Sigmoid colon (tissue), 6 donors: ENCODE measurements at regions not wholly inside any gene's neighbourhood (a gene's known extent, or its start where the extent isn't known, plus 50 kb on each side); places are given as distances from the start of the nearest gene placed in this dataset.

Experiments
- DNase-seq: peaks from one replicate; pipeline ENCODE4 v3.0.0-alpha.2; 2019
- H3K27ac ChIP-seq, 4 donors: fragments of 200-600 bp; sonication (generic); one replicate each; pipeline ENCODE4 v1.5.1; 2016 to 2019; ENCODE audit warnings: mild to moderate bottlenecking in 1 of 4
- H3K27me3 ChIP-seq, 3 donors: fragments of 200-600 bp; sonication (generic); one replicate each; pipeline ENCODE4 v1.5.1; 2019; ENCODE audit warnings: mild to moderate bottlenecking in 1 of 3
- H3K36me3 ChIP-seq, 4 donors: fragments of 200-600 bp; sonication (generic); one replicate each; pipeline ENCODE4 v1.5.1; 2016 to 2019
- H3K4me1 ChIP-seq, 4 donors: fragments of 200-600 bp; sonication (generic); one replicate each; pipeline ENCODE4 v1.5.1; 2017 to 2019
- H3K4me3 ChIP-seq, 4 donors: fragments of 200-600 bp; sonication (generic); one replicate each; pipeline ENCODE4 v1.5.1; 2017 to 2019; ENCODE audit warnings: mild to moderate bottlenecking in 2 of 4, moderate library complexity in 1 of 4
- H3K9me3 ChIP-seq, 4 donors: fragments of 200-600 bp in 3 of 4; sonication (generic) in 3 of 4; one replicate each; pipeline versions ENCODE4 v1.5.1 to v1.6.1; 2013 to 2019
- CTCF ChIP-seq, 4 experiments: fragments of 450-650 bp in 3 of 4; fragments of 200-600 bp in 1 of 4; IDR thresholded peaks; one replicate each; pipeline ENCODE4 v1.5.1; 2016 to 2019; ENCODE audit warnings: antibody characterized with exemption in 4 of 4, mild to moderate bottlenecking in 3 of 4, moderate library complexity in 2 of 4
- EP300 ChIP-seq, 4 donors: sonication (generic); formaldehyde crosslinking; IDR thresholded peaks; one replicate each; pipeline ENCODE4 v1.6.1; 2017; ENCODE audit warnings: antibody characterized with exemption in 4 of 4
- POLR2A ChIP-seq, 2 donors: fragments of 450-650 bp; IDR thresholded peaks; one replicate each; pipeline ENCODE4 v1.6.1; 2016; ENCODE audit warnings: antibody characterized with exemption in 2 of 2, mild to moderate bottlenecking in 2 of 2, moderate library complexity in 2 of 2
- POLR2AphosphoS5 ChIP-seq, 4 donors: sonication (generic); formaldehyde crosslinking; IDR thresholded peaks; one replicate each; pipeline ENCODE4 v1.6.1; 2017; ENCODE audit warnings: antibody characterized with exemption in 4 of 4
- WGBS, 2 donors: extraction: QIAGEN DNeasy Blood & Tissue Kit; methylation state at CpG; one replicate each; pipeline ENCODE4 v1.1.7; 2013; 5-methylcytosine and 5-hydroxymethylcytosine counted together
- intact Hi-C: fragments of 100-400 bp; cut with DNase I; formaldehyde crosslinking; loops from one replicate; pipeline ENCODE4 v1.15.1; 2023
- donor health status: healthy with polysubstance abuse.
- donor health status: healthy.

GRCh38 chr9:1757186-1757585 is 258.0 kb upstream of the SMARCA2 start:
- no peak for DNase-seq
- 84% methylated on average over 5 of the region's 5 CpGs for WGBS, 2 donors
- no peak for TF ChIP-seq POLR2A (IDR thresholded peaks at IDR 0.05)
- no peak for TF ChIP-seq EP300 (IDR thresholded peaks at IDR 0.05)
- TF ChIP-seq POLR2AphosphoS5 (IDR thresholded peaks at IDR 0.05) = no peak
- no peak for TF ChIP-seq CTCF (IDR thresholded peaks at IDR 0.05)
- Histone ChIP-seq H3K4me1 (no peaks in the 10 kb centered on the region), H3K4me3 (no peak overlapping the region), H3K36me3 (no peaks in the 10 kb centered on the region), H3K27ac (no peak overlapping the region), H3K27me3 (no peaks in the 10 kb centered on the region), H3K9me3 (no peaks in the 10 kb centered on the region)
- intact Hi-C loops = no loop called here

DNA sequence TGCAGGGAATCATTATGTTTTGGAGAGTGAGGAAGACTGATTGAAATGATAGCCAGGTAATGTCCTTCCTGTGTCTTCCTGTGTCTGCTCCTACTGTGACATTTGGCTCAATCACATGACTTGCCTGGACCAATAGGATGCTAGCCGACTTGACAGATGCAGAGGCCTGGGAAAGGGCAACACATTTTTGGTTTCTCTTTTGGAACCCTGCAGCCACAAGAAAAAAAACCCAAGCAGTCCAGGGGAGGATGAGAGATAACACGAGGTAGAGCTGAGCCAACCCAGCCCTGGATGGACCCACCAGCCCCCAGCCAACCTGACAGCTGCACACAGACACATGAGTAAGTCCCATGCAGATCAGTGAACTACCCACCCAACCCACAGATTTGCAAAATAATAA is 256.1 kb upstream of the SMARCA2 start:
- DNase-seq = no peak
- TF ChIP-seq EP300 (IDR thresholded peaks at IDR 0.05) (no peak), POLR2AphosphoS5 (IDR thresholded peaks at IDR 0.05) (no peak), POLR2A (IDR thresholded peaks at IDR 0.05) (no peak), CTCF (IDR thresholded peaks at IDR 0.05) (no peak)
- Histone ChIP-seq H3K9me3 (no peaks in the 10 kb centered on the region), H3K4me3 (no peak overlapping the region), H3K4me1 (no peaks in the 10 kb centered on the region), H3K27ac (no peak overlapping the region), H3K27me3 (no peaks in the 10 kb centered on the region), H3K36me3 (no peaks in the 10 kb centered on the region)
- WGBS, 2 donors = 64 to 77% methylated on average over 2 of the region's 2 CpGs
- intact Hi-C loops = no loop called here

- 61 to 70% methylated on average over 5 of the region's 5 CpGs for WGBS, 2 donors
- intact Hi-C loops = no loop called here
- H3K4me1 ChIP-seq = no peaks in the 10 kb centered on the region
- H3K9me3 ChIP-seq = no peaks in the 10 kb centered on the region
- no peak overlapping the region for H3K27ac ChIP-seq
- H3K4me3 ChIP-seq = no peak overlapping the region
- DNase-seq = no peak
- TF ChIP-seq POLR2AphosphoS5 (IDR thresholded peaks at IDR 0.05) (no peak), CTCF (IDR thresholded peaks at IDR 0.05) (no peak)
- H3K36me3 ChIP-seq = no peaks in the 10 kb centered on the region
- no peaks in the 10 kb centered on the region for H3K27me3 ChIP-seq
These were observed 255.3 kb upstream of the SMARCA2 start for GRCh38 chr9:1759771-1760300.

GRCh38 chr9:1761807-1762206 is 253.3 kb upstream of the SMARCA2 start:
- intact Hi-C loops = no loop called here

More at GRCh38 chr9:1761807-1762206, 253.3 kb upstream of the SMARCA2 start:
- Histone ChIP-seq H3K4me3 (no peak overlapping the region), H3K36me3 (no peaks in the 10 kb centered on the region), H3K4me1 (peaks cover 0 to 10% (median 3%) of the 10 kb centered on the region in 4 donors), H3K27ac (no peak overlapping the region), H3K9me3 (no peaks in the 10 kb centered on the region), H3K27me3 (no peaks in the 10 kb centered on the region)
- DNase-seq = no peak
- WGBS, 2 donors = 68 to 78% methylated on average over 4 of the region's 4 CpGs
- TF ChIP-seq POLR2AphosphoS5 (IDR thresholded peaks at IDR 0.05) = no peak
- TF ChIP-seq EP300 (IDR thresholded peaks at IDR 0.05) = no peak
- TF ChIP-seq CTCF (IDR thresholded peaks at IDR 0.05) = no peak
- TF ChIP-seq POLR2A (IDR thresholded peaks at IDR 0.05) = no peak
